Gastroesophageal sphincter (tissue), 4 donors: ENCODE measurements at regions not wholly inside any gene's neighbourhood (a gene's known extent, or its start where the extent isn't known, plus 50 kb on each side); places are given as distances from the start of the nearest gene placed in this dataset.

Experiments used
- ATAC-seq: fragments of 150-250 bp; one replicate; pipeline ENCODE4 v1.9.1; 2016; ENCODE audit warnings: mild to moderate bottlenecking, moderate library complexity
- H3K27ac ChIP-seq, 4 donors: fragments of 200-600 bp; sonication (generic) in 3 of 4; 1 replicate in 3 of 4; 2 replicates in 1 of 4; pipeline ENCODE4 v1.5.1; 2016 to 2019
- H3K27me3 ChIP-seq: fragments of 200-600 bp; sonication (generic); one replicate; pipeline ENCODE4 v1.5.1; 2019
- H3K36me3 ChIP-seq, 2 donors: fragments of 200-600 bp; sonication (generic); one replicate each; pipeline ENCODE4 v1.5.1; 2019; ENCODE audit warnings: control low read depth in 1 of 2
- H3K4me1 ChIP-seq, 3 donors: fragments of 200-600 bp; sonication (generic); 1 replicate in 2 of 3; 2 replicates in 1 of 3; pipeline ENCODE4 v1.5.1; 2016 to 2019; ENCODE audit warnings: control low read depth in 2 of 3
- H3K4me3 ChIP-seq, 2 donors: fragments of 200-600 bp; sonication (generic); one replicate each; pipeline ENCODE4 v1.5.1; 2019; ENCODE audit warnings: mild to moderate bottlenecking in 1 of 2, moderate library complexity in 1 of 2
- H3K9me3 ChIP-seq, 3 donors: fragments of 200-600 bp; sonication (generic); one replicate each; pipeline ENCODE4 v1.5.1; 2017 to 2019; ENCODE audit warnings: control low read depth in 2 of 3
- CTCF ChIP-seq, 4 experiments: fragments of 200-600 bp in 2 of 4; fragments of 450-650 bp in 2 of 4; sonication (generic) in 1 of 4; IDR thresholded peaks; one replicate each; pipeline ENCODE4 v1.5.1; 2017 to 2019; ENCODE audit warnings: antibody characterized with exemption in 4 of 4, mild to moderate bottlenecking in 2 of 4, moderate library complexity in 2 of 4
- EP300 ChIP-seq: sonication (generic); formaldehyde crosslinking; IDR thresholded peaks from one replicate; pipeline ENCODE4 v1.6.1; 2017; ENCODE audit warnings: antibody characterized with exemption, mild to moderate bottlenecking
- POLR2A ChIP-seq, 2 donors: fragments of 450-650 bp; IDR thresholded peaks; one replicate each; pipeline ENCODE4 v1.6.1; 2017; ENCODE audit warnings: antibody characterized with exemption in 2 of 2, mild to moderate bottlenecking in 2 of 2, moderate library complexity in 1 of 2
- POLR2AphosphoS5 ChIP-seq: sonication (generic); formaldehyde crosslinking; IDR thresholded peaks from one replicate; pipeline ENCODE4 v1.6.1; 2017; ENCODE audit warnings: antibody characterized with exemption
- WGBS, 2 donors: methylation state at CpG; one replicate each; pipeline ENCODE4 v1.1.5; 2018; ENCODE audit warnings: low coverage in 1 of 2; 5-methylcytosine and 5-hydroxymethylcytosine counted together

- Histone ChIP-seq H3K27me3 (peaks cover 59% of the 10 kb centered on the region), H3K4me1 (no peaks in the 10 kb centered on the region), H3K36me3 (no peaks in the 10 kb centered on the region), H3K27ac (no peak overlapping the region), H3K4me3 (no peak overlapping the region), H3K9me3 (peaks cover 0 to 12% (median 0%) of the 10 kb centered on the region in 3 donors)
- TF ChIP-seq CTCF (IDR thresholded peaks at IDR 0.05) = no peak
- no peak for TF ChIP-seq POLR2A (IDR thresholded peaks at IDR 0.05)
- no peak for TF ChIP-seq POLR2AphosphoS5
- TF ChIP-seq EP300 = no peak
- ATAC-seq = no peak
- 94 to 96% methylated on average over 2 to 9 of the region's 9 CpGs for WGBS, 2 donors
Measured at GRCh38 chr22:47610764-47611163, 848.3 kb downstream of the TBC1D22A start.

DNA sequence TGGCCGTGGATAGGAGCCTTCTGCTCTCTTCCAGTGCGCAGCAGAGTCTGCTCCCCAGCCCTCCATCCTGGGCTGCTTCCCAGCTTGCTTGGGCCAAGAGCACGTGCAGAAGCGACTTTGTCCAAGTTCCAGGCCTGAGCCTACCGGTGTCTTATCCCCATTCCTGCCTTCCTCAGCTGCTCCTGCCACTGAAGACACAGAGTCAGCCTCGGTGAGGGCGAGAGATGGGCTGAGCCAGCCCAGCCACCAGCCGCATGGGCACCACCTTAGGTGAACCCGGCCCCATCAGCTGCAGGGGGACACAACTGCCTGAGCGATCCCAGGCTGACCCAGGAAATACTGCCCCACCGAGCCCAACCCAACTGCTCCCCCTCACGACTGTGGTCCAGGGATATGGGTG is 847.8 kb downstream of the TBC1D22A start:
- TF ChIP-seq POLR2AphosphoS5 (no peak), EP300 (no peak), CTCF (IDR thresholded peaks at IDR 0.05) (no peak), POLR2A (IDR thresholded peaks at IDR 0.05) (no peak)
- Histone ChIP-seq H3K36me3 (no peaks in the 10 kb centered on the region), H3K4me1 (no peaks in the 10 kb centered on the region), H3K4me3 (no peak overlapping the region), H3K9me3 (peaks cover 0 to 12% (median 0%) of the 10 kb centered on the region in 3 donors), H3K27me3 (peaks cover 64% of the 10 kb centered on the region), H3K27ac (no peak overlapping the region)
- no peak for ATAC-seq
- WGBS, 2 donors = 80% methylated on average over 1 of the region's 12 CpGs; no CpG with 5 or more reads in 1 of the 2 donors

DNA sequence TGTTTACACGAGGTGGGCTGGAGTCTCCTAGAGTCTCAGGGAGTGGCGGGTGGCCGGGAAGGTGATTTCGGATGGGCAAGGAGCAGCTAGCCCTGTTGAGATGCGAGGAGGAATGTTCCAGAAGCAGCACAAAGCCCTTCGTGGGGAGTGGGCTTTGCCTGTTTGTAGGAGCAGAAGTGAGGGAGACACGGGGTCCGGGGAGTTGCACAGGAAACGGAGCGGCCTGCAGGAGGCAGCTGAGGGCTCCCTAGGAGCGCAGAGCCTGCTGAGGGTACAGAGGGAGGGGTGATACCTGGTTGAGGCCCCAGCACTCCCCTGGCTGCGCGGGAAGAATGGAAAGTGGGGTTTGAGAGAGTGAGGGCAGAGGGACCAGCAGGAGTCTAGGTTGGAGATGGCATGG is 847.2 kb downstream of the TBC1D22A start:
- Histone ChIP-seq H3K4me1 (no peaks in the 10 kb centered on the region), H3K4me3 (no peak overlapping the region), H3K27me3 (peaks cover 64% of the 10 kb centered on the region), H3K9me3 (peaks cover 0 to 12% (median 0%) of the 10 kb centered on the region in 3 donors), H3K27ac (no peak overlapping the region), H3K36me3 (no peaks in the 10 kb centered on the region)
- TF ChIP-seq POLR2AphosphoS5 = no peak
- no peak for TF ChIP-seq EP300
- 68 to 80% methylated on average over 9 to 13 of the region's 13 CpGs for WGBS, 2 donors
- no peak for ATAC-seq

- WGBS, 2 donors = 95% methylated on average over 3 of the region's 3 CpGs; no CpG with 5 or more reads in 1 of the 2 donors
- TF ChIP-seq EP300 = no peak
- TF ChIP-seq CTCF (IDR thresholded peaks at IDR 0.05) = no peak
- no peak for TF ChIP-seq POLR2AphosphoS5
- TF ChIP-seq POLR2A (IDR thresholded peaks at IDR 0.05) = no peak
- Histone ChIP-seq H3K4me1 (no peaks in the 10 kb centered on the region), H3K9me3 (peaks cover 0 to 12% (median 0%) of the 10 kb centered on the region in 3 donors), H3K27me3 (peaks cover 70% of the 10 kb centered on the region), H3K27ac (no peak overlapping the region), H3K4me3 (no peak overlapping the region), H3K36me3 (no peaks in the 10 kb centered on the region)
- ATAC-seq = no peak
Measured at GRCh38 chr22:47608421-47608820, 846.0 kb downstream of the TBC1D22A start.

DNA sequence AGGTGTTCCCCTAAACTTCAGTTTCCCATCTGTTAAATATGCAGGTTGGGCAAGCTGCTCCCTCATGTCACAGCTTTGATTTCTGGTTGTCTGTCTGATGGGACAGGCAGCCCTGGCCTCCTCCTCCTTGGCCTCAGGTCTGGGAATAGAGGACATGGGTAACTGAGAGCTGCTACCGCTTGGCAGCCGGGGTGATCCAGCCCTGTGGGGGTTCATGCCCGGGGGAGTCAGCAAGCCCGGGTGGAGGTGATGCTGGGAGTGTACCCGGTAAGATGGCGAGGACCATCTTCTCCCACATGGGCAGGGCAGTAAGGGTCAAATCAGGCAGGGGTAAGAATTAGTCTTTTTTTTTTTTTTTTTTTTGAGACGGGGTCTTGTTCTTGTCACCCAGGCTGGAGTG is 845.0 kb downstream of the TBC1D22A start:
- Histone ChIP-seq H3K4me3 (no peak overlapping the region), H3K27ac (no peak overlapping the region), H3K36me3 (no peaks in the 10 kb centered on the region), H3K9me3 (peaks cover 0 to 18% (median 0%) of the 10 kb centered on the region in 3 donors), H3K27me3 (peaks cover 69% of the 10 kb centered on the region), H3K4me1 (no peaks in the 10 kb centered on the region)
- ATAC-seq = no peak
- 72 to 90% methylated on average over 2 to 5 of the region's 7 CpGs for WGBS, 2 donors
- TF ChIP-seq POLR2AphosphoS5 = no peak
- TF ChIP-seq EP300 = no peak
- TF ChIP-seq CTCF (IDR thresholded peaks at IDR 0.05) = no peak
- TF ChIP-seq POLR2A (IDR thresholded peaks at IDR 0.05) = no peak
